HCT116 (cell line): ENCODE measurements at regions not wholly inside any gene's neighbourhood (a gene's known extent, or its start where the extent isn't known, plus 50 kb on each side); places are given as distances from the start of the nearest gene placed in this dataset.

Source experiments
- ATAC-seq: fragments of 200-7000 bp; cut with Tn5 transposase; 2 replicates; pipeline ENCODE4 v1.9.1; 2020; ENCODE audit warnings: mild to moderate bottlenecking, moderate library complexity
- BruUV-seq: library from RNA; stranded (reverse); fragments of 400-500 nt; replicated peaks from 2 replicates; lab custom pipeline; 2021; lab: Mats Ljungman, UMichigan
- CTCF ChIA-PET: fragments of 300-600 bp; sonication (Branson Sonifier 250); formaldehyde crosslinking; loops from one replicate; lab custom pipeline; 2021; ENCODE audit warnings: antibody characterized with exemption; lab: Charles Lee
- POLR2A ChIA-PET: fragments of 300-600, 350-600 bp; sonication (Branson Sonifier 250); formaldehyde crosslinking; loops from one replicate; lab custom pipeline; 2021; ENCODE audit warnings: antibody characterized with exemption; lab: Charles Lee
- RAD21 ChIA-PET, 2 experiments: fragments of 300-600 bp; sonication (Branson Sonifier 250); formaldehyde crosslinking; loops; one replicate each; lab custom pipeline; 2023; ENCODE audit warnings: low total read pairs in 2 of 2; ENCODE audit not compliant: uncharacterized antibody in 2 of 2, unreplicated experiment in 2 of 2, low non-redundant PET in 1 of 2; lab: Charles Lee
- DNase-seq: peaks from one replicate; pipeline ENCODE4 v3.0.0-alpha.2; 2010; ENCODE audit warnings: low read depth, low spot score
- H2AFZ ChIP-seq: fragments of 200-600 bp; shearing (Covaris generic), sonication (generic); 2 replicates; pipeline ENCODE4 v1.6.1; 2017; ENCODE audit warnings: low read depth, mixed run types, mixed read lengths, antibody characterized with exemption, low read length; ENCODE audit not compliant: poor library complexity, severe bottlenecking
- H3K27ac ChIP-seq: 2 replicates; pipeline ENCODE4 v1.5.1; 2012; ENCODE audit warnings: low read depth, low read length
- H3K27me3 ChIP-seq: fragments of 200-600 bp; sonication (generic); 2 replicates; pipeline ENCODE4 v1.6.1; 2016; ENCODE audit warnings: mixed run types, low read length, mixed read lengths; ENCODE audit not compliant: insufficient read depth
- H3K36me3 ChIP-seq, 2 experiments: fragments of 200-500 bp in 1 of 2; fragments of 200-600 bp in 1 of 2; sonication (Bioruptor generic) in 1 of 2; sonication (generic) in 1 of 2; 2 replicates each; pipeline versions ENCODE4 v1.5.1 to v1.6.1; 2014 to 2016; ENCODE audit warnings: low read length in 2 of 2, inconsistent platforms in 1 of 2, mixed read lengths in 1 of 2, mixed run types in 1 of 2; ENCODE audit not compliant: insufficient read depth in 2 of 2, control insufficient read depth in 1 of 2
- H3K4me1 ChIP-seq, 2 experiments: fragments of 200-600 bp in 1 of 2; sonication (generic) in 1 of 2; 2 replicates each; pipeline versions ENCODE4 v1.5.1 to v1.6.1; 2012 to 2017; ENCODE audit warnings: low read length in 2 of 2, inconsistent platforms in 1 of 2, mild to moderate bottlenecking in 1 of 2, mixed read lengths in 1 of 2, mixed run types in 1 of 2, moderate library complexity in 1 of 2; ENCODE audit not compliant: insufficient read depth in 2 of 2, control insufficient read depth in 1 of 2
- H3K4me2 ChIP-seq: fragments of 200-600 bp; sonication (generic); 2 replicates; pipeline ENCODE4 v1.6.1; 2017; ENCODE audit warnings: mixed run types, low read length, mixed read lengths
- H3K4me3 ChIP-seq, 2 experiments: fragments of 200-600 bp in 1 of 2; sonication (generic) in 1 of 2; replicated peaks in 1 of 2; 2 replicates each; pipeline ENCODE4 v1.5.1; 2011 to 2016; ENCODE audit warnings: low read length in 2 of 2, control low read depth in 1 of 2, low read depth in 1 of 2, mild to moderate bottlenecking in 1 of 2, mixed read lengths in 1 of 2, mixed run types in 1 of 2
- H3K79me2 ChIP-seq: fragments of 200-600 bp; sonication (generic); 2 replicates; pipeline ENCODE4 v1.6.1; 2017; ENCODE audit warnings: mild to moderate bottlenecking, mixed run types, low read length, moderate library complexity, mixed read lengths; ENCODE audit not compliant: insufficient read depth
- H3K9ac ChIP-seq: fragments of 200-600 bp; sonication (generic); 2 replicates; pipeline ENCODE4 v1.6.1; 2016; ENCODE audit warnings: low read length, mixed read lengths
- H3K9me2 ChIP-seq: fragments of 200-600 bp; sonication (generic), shearing (Covaris generic); 2 replicates; pipeline ENCODE4 v1.6.1; 2017; ENCODE audit warnings: mixed run types, mild to moderate bottlenecking, moderate library complexity; ENCODE audit not compliant: insufficient read depth
- H3K9me3 ChIP-seq, 2 experiments: fragments of 200-500 bp in 1 of 2; fragments of 200-600 bp in 1 of 2; sonication (Bioruptor generic) in 1 of 2; sonication (generic) in 1 of 2; 2 replicates each; pipeline ENCODE4 v1.6.1; 2014 to 2017; ENCODE audit warnings: low read length in 2 of 2, mixed read lengths in 2 of 2, inconsistent platforms in 1 of 2, low read depth in 1 of 2, mild to moderate bottlenecking in 1 of 2, mixed run types in 1 of 2, moderate library complexity in 1 of 2; ENCODE audit not compliant: control insufficient read depth in 1 of 2, insufficient read depth in 1 of 2
- H4K20me1 ChIP-seq: fragments of 200-600 bp; sonication (generic), shearing (Covaris generic); 2 replicates; pipeline ENCODE4 v1.6.1; 2017; ENCODE audit warnings: mixed run types, mild to moderate bottlenecking, moderate library complexity; ENCODE audit not compliant: insufficient read depth
- EZH2phosphoT487 ChIP-seq: fragments of 200-600 bp; IDR thresholded peaks from 2 replicates; pipeline ENCODE4 v1.6.1; 2018; ENCODE audit warnings: antibody characterized with exemption, borderline replicate concordance
- FOSL1 ChIP-seq: IDR thresholded peaks from 2 replicates; pipeline ENCODE4 v1.6.1; 2012; ENCODE audit warnings: low read depth
- JUND ChIP-seq: IDR thresholded peaks from 2 replicates; pipeline ENCODE4 v1.6.1; 2012
- MAX ChIP-seq: IDR thresholded peaks from 2 replicates; pipeline ENCODE4 v1.6.1; 2012
- POLR2A ChIP-seq: IDR thresholded peaks from 2 replicates; pipeline ENCODE4 v1.7.0; 2011; ENCODE audit warnings: borderline replicate concordance; ENCODE audit not compliant: insufficient read depth, insufficient read length; ENCODE audit errors: extremely low read depth
- RAD21 ChIP-seq: IDR thresholded peaks from 2 replicates; pipeline ENCODE4 v1.6.1; 2012; ENCODE audit warnings: low read depth, mild to moderate bottlenecking
- REST ChIP-seq: IDR thresholded peaks from 2 replicates; pipeline ENCODE4 v1.6.1; 2012; ENCODE audit warnings: low read depth
- SRF ChIP-seq: IDR thresholded peaks from 2 replicates; pipeline ENCODE4 v1.6.1; 2012; ENCODE audit warnings: low read depth
- YY1 ChIP-seq: IDR thresholded peaks from 2 replicates; pipeline ENCODE4 v1.6.1; 2011; ENCODE audit warnings: low read length, low read depth, moderate library complexity, mild to moderate bottlenecking; ENCODE audit not compliant: insufficient replicate concordance; ENCODE audit errors: extremely low read depth
- ZBTB33 ChIP-seq: IDR thresholded peaks from 2 replicates; pipeline ENCODE4 v1.6.1; 2011; ENCODE audit warnings: mild to moderate bottlenecking, low read length, moderate library complexity; ENCODE audit not compliant: insufficient replicate concordance; ENCODE audit errors: extremely low read depth
- ZFX ChIP-seq: fragments of 450-650 bp; IDR thresholded peaks from 2 replicates; pipeline ENCODE4 v1.6.1; 2017
- intact Hi-C: fragments of 100-400 bp; cut with micrococcal nuclease; formaldehyde crosslinking; loops from 2 replicates; pipeline ENCODE4 v1.10.0; 2022

- no peak overlapping the region for H3K9ac ChIP-seq
- no peak overlapping the region for H2AFZ ChIP-seq
- no peaks in the 10 kb centered on the region for H3K9me2 ChIP-seq
- ChIA-PET POLR2A (no interaction called here), CTCF (no interaction called here), RAD21 (no interaction called here)
- H3K27ac ChIP-seq: no peak overlapping the region
- H3K4me1 ChIP-seq: no peaks in the 10 kb centered on the region
- H3K27me3 ChIP-seq: no peaks in the 10 kb centered on the region
- BruUV-seq: no TSS peak
- no peaks in the 10 kb centered on the region for H3K79me2 ChIP-seq
- ATAC-seq: no peak
- DNase-seq: no peak
- no peaks in the 10 kb centered on the region for H3K36me3 ChIP-seq
- no peak overlapping the region for H3K4me2 ChIP-seq
- intact Hi-C loops: no loop called here
- TF ChIP-seq YY1 (no peak), EZH2phosphoT487 (no peak), SRF (no peak), ZFX (no peak), MAX (no peak), ZBTB33 (no peak), RAD21 (no peak), POLR2A (no peak), FOSL1 (no peak), JUND (no peak), REST (no peak)
- H3K4me3 ChIP-seq: no peak overlapping the region
- H4K20me1 ChIP-seq: no peaks in the 10 kb centered on the region
- no peaks in the 10 kb centered on the region for H3K9me3 ChIP-seq
These were observed 1003.1 kb downstream of the ZPLD1 start for GRCh38 chr3:103437883-103438282.
